Naive thymus-derived CD4-positive, alpha-beta T cell (primary cell): ENCODE measurements at regions not wholly inside any gene's neighbourhood (a gene's known extent, or its start where the extent isn't known, plus 50 kb on each side); places are given as distances from the start of the nearest gene placed in this dataset.

Experiments
- ATAC-seq: fragments of 150-1000 bp; cut with Tn5 transposase; 2 replicates; pipeline ENCODE4 v1.10.0; 2021; ENCODE audit warnings: mild to moderate bottlenecking, moderate library complexity
- CTCF ChIA-PET: fragments of 350-600 bp; sonication (Branson Sonifier 250); formaldehyde crosslinking; loops from one replicate; lab custom pipeline; 2021; ENCODE audit warnings: antibody characterized with exemption; lab: Charles Lee
- POLR2A ChIA-PET: fragments of 350-600 bp; sonication (Branson Sonifier 250); formaldehyde crosslinking; loops from one replicate; lab custom pipeline; 2021; ENCODE audit warnings: antibody characterized with exemption, inconsistent platforms; lab: Charles Lee
- DNase-seq, 9 donors: peaks; one replicate each; pipeline versions ENCODE4 v3.0.0 to v3.0.0-alpha.2; 2020 to 2022; ENCODE audit warnings: mixed read lengths in 1 of 9
- H3K27ac ChIP-seq: one replicate; pipeline ENCODE4 v1.7.0; 2013; ENCODE audit warnings: mild to moderate bottlenecking, low read depth, low read length, moderate library complexity
- H3K27me3 ChIP-seq, 2 donors: one replicate each; pipeline ENCODE4 v1.7.0; 2013; ENCODE audit warnings: low read length in 2 of 2, mild to moderate bottlenecking in 2 of 2, moderate library complexity in 2 of 2; ENCODE audit not compliant: control insufficient read depth in 2 of 2, insufficient read depth in 2 of 2
- H3K36me3 ChIP-seq, 3 experiments: 1 replicate in 2 of 3; 2 replicates in 1 of 3; pipeline ENCODE4 v1.7.0; 2013; ENCODE audit warnings: low read length in 3 of 3, mild to moderate bottlenecking in 3 of 3, moderate library complexity in 1 of 3; ENCODE audit not compliant: insufficient read depth in 3 of 3, control insufficient read depth in 2 of 3
- H3K4me1 ChIP-seq, 2 donors: one replicate each; pipeline ENCODE4 v1.7.0; 2013; ENCODE audit warnings: low read length in 2 of 2, mild to moderate bottlenecking in 2 of 2, moderate library complexity in 1 of 2; ENCODE audit not compliant: control insufficient read depth in 2 of 2, insufficient read depth in 2 of 2
- H3K4me3 ChIP-seq: 2 replicates; pipeline ENCODE4 v1.7.0; 2013; ENCODE audit warnings: mild to moderate bottlenecking, low read length
- H3K9me3 ChIP-seq, 3 experiments: 1 replicate in 2 of 3; 2 replicates in 1 of 3; pipeline ENCODE4 v1.7.0; 2013; ENCODE audit warnings: low read length in 3 of 3; ENCODE audit not compliant: control insufficient read depth in 2 of 3
- H3K27ac Mint-ChIP-seq, 9 donors: one replicate each; pipeline ENCODE4 v1.8.0; 2020 to 2022; ENCODE audit warnings: mixed read lengths in 9 of 9, mild to moderate bottlenecking in 8 of 9, moderate library complexity in 5 of 9, inconsistent platforms in 2 of 9
- H3K27me3 Mint-ChIP-seq, 5 donors: one replicate each; pipeline ENCODE4 v1.8.0; 2021 to 2022; ENCODE audit warnings: mixed read lengths in 5 of 5, mild to moderate bottlenecking in 1 of 5
- H3K36me3 Mint-ChIP-seq, 5 donors: one replicate each; pipeline ENCODE4 v1.8.0; 2020 to 2022; ENCODE audit warnings: mixed read lengths in 5 of 5, mild to moderate bottlenecking in 3 of 5, inconsistent platforms in 1 of 5
- H3K4me1 Mint-ChIP-seq, 7 donors: one replicate each; pipeline ENCODE4 v1.8.0; 2020 to 2022; ENCODE audit warnings: mixed read lengths in 7 of 7, mild to moderate bottlenecking in 3 of 7, inconsistent platforms in 1 of 7
- H3K4me3 Mint-ChIP-seq, 10 donors: one replicate each; pipeline ENCODE4 v1.8.0; 2020 to 2022; ENCODE audit warnings: mild to moderate bottlenecking in 10 of 10, mixed read lengths in 10 of 10, moderate library complexity in 6 of 10, inconsistent platforms in 2 of 10
- H3K9me3 Mint-ChIP-seq, 11 donors: one replicate each; pipeline ENCODE4 v1.8.0; 2020 to 2022; ENCODE audit warnings: mixed read lengths in 11 of 11, mild to moderate bottlenecking in 4 of 11, inconsistent platforms in 1 of 11, moderate library complexity in 1 of 11
- intact Hi-C, 2 donors: fragments of 100-400 bp; cut with micrococcal nuclease; formaldehyde crosslinking; loops; one replicate each; pipeline ENCODE4 v1.15.1; 2023

GRCh38 chr5:2651116-2651515, 100.4 kb downstream of the IRX2 start:
- no peak for DNase-seq
- Mint-ChIP-seq H3K9me3 (peaks cover 0 to 18% (median 3%) of the 10 kb centered on the region in 11 donors), H3K4me1 (peaks cover 0 to 2% (median 0%) of the 10 kb centered on the region in 7 donors), H3K4me3 (no peak overlapping the region), H3K27ac (no peak overlapping the region), H3K36me3 (peaks cover 0 to 4% (median 0%) of the 10 kb centered on the region in 5 donors), H3K27me3 (peaks cover 0 to 10% (median 0%) of the 10 kb centered on the region in 5 donors)
- ChIA-PET POLR2A (no interaction called here), CTCF (no interaction called here)
- intact Hi-C loops, result no loop called here
- H3K9me3 ChIP-seq, result no peaks in the 10 kb centered on the region
- H3K36me3 ChIP-seq, result no peaks in the 10 kb centered on the region
- no peak for ATAC-seq
- H3K4me3 ChIP-seq, result no peak overlapping the region
- H3K27me3 ChIP-seq, result no peaks in the 10 kb centered on the region
- H3K27ac ChIP-seq, result no peak overlapping the region
- H3K4me1 ChIP-seq, result no peaks in the 10 kb centered on the region

GRCh38 chr5:2642684-2643345, 108.7 kb downstream of the IRX2 start:
- no peak overlapping the region for H3K4me3 Mint-ChIP-seq
- H3K27ac Mint-ChIP-seq, result no peak overlapping the region

GRCh38 chr5:2640717-2641116, 110.8 kb downstream of the IRX2 start:
- H3K36me3 Mint-ChIP-seq, result no peaks in the 10 kb centered on the region
- no peaks in the 10 kb centered on the region for H3K9me3 ChIP-seq
- H3K27ac Mint-ChIP-seq, result no peak overlapping the region
- ATAC-seq (no peak), DNase-seq (no peak)
- no peaks in the 10 kb centered on the region for H3K4me1 ChIP-seq
- H3K27me3 ChIP-seq, result no peaks in the 10 kb centered on the region
- intact Hi-C loops, result no loop called here
- peaks cover 0 to 15% (median 0%) of the 10 kb centered on the region in 5 donors for H3K27me3 Mint-ChIP-seq
- no peaks in the 10 kb centered on the region for H3K4me1 Mint-ChIP-seq
- H3K4me3 Mint-ChIP-seq, result no peak overlapping the region
- ChIA-PET CTCF (no interaction called here), POLR2A (no interaction called here)
- no peak overlapping the region for H3K27ac ChIP-seq
- no peaks in the 10 kb centered on the region for H3K36me3 ChIP-seq
- H3K4me3 ChIP-seq, result no peak overlapping the region
- H3K9me3 Mint-ChIP-seq, result peaks cover 0 to 6% (median 0%) of the 10 kb centered on the region in 11 donors

More at GRCh38 chr5:2642684-2643345, 108.7 kb downstream of the IRX2 start:
- Histone ChIP-seq H3K27me3 (no peaks in the 10 kb centered on the region), H3K4me1 (no peaks in the 10 kb centered on the region), H3K4me3 (no peak overlapping the region), H3K9me3 (no peaks in the 10 kb centered on the region), H3K36me3 (no peaks in the 10 kb centered on the region), H3K27ac (no peak overlapping the region)
- Mint-ChIP-seq H3K36me3 (no peaks in the 10 kb centered on the region), H3K4me1 (no peaks in the 10 kb centered on the region), H3K27me3 (peaks cover 0 to 15% (median 0%) of the 10 kb centered on the region in 5 donors), H3K9me3 (peaks cover 0 to 6% (median 0%) of the 10 kb centered on the region in 11 donors)
- ATAC-seq, result no peak
- POLR2A ChIA-PET, result no interaction called here
- CTCF ChIA-PET, result no interaction called here
- DNase-seq, result no peak
- intact Hi-C loops, result no loop called here

GRCh38 chr5:2639425-2639824, 112.1 kb downstream of the IRX2 start:
- Mint-ChIP-seq H3K4me3 (no peak overlapping the region), H3K9me3 (peaks cover 0 to 6% (median 0%) of the 10 kb centered on the region in 11 donors), H3K4me1 (no peaks in the 10 kb centered on the region), H3K36me3 (no peaks in the 10 kb centered on the region), H3K27me3 (peaks cover 0 to 19% (median 3%) of the 10 kb centered on the region in 5 donors), H3K27ac (no peak overlapping the region)
- H3K27me3 ChIP-seq, result no peaks in the 10 kb centered on the region
- CTCF ChIA-PET, result no interaction called here
- H3K9me3 ChIP-seq, result no peaks in the 10 kb centered on the region
- no peaks in the 10 kb centered on the region for H3K36me3 ChIP-seq
- no peak for ATAC-seq
- no peak for DNase-seq
- no peaks in the 10 kb centered on the region for H3K4me1 ChIP-seq
- no peak overlapping the region for H3K27ac ChIP-seq
- POLR2A ChIA-PET, result no interaction called here
- intact Hi-C loops, result no loop called here
- no peak overlapping the region for H3K4me3 ChIP-seq

- H3K9me3 ChIP-seq, result no peaks in the 10 kb centered on the region
- no peak overlapping the region for H3K27ac ChIP-seq
- H3K36me3 Mint-ChIP-seq, result no peaks in the 10 kb centered on the region
- ChIA-PET CTCF (no interaction called here), POLR2A (no interaction called here)
- H3K36me3 ChIP-seq, result no peaks in the 10 kb centered on the region
- intact Hi-C loops, result no loop called here
- H3K27ac Mint-ChIP-seq, result no peak overlapping the region
- peaks cover 0 to 2% (median 0%) of the 10 kb centered on the region in 11 donors for H3K9me3 Mint-ChIP-seq
- peaks cover 0 to 9% (median 3%) of the 10 kb centered on the region in 5 donors for H3K27me3 Mint-ChIP-seq
- no peaks in the 10 kb centered on the region for H3K4me1 Mint-ChIP-seq
- ATAC-seq (no peak), DNase-seq (no peak)
- no peak overlapping the region for H3K4me3 Mint-ChIP-seq
- H3K4me1 ChIP-seq, result no peaks in the 10 kb centered on the region
- no peaks in the 10 kb centered on the region for H3K27me3 ChIP-seq
- no peak overlapping the region for H3K4me3 ChIP-seq
These were observed 116.9 kb downstream of the IRX2 start for GRCh38 chr5:2634399-2635176.

- no peak for ATAC-seq
- Histone ChIP-seq H3K36me3 (no peaks in the 10 kb centered on the region), H3K27me3 (no peaks in the 10 kb centered on the region), H3K9me3 (no peaks in the 10 kb centered on the region), H3K4me3 (no peak overlapping the region), H3K27ac (no peak overlapping the region), H3K4me1 (no peaks in the 10 kb centered on the region)
- H3K36me3 Mint-ChIP-seq, result no peaks in the 10 kb centered on the region
- POLR2A ChIA-PET, result no interaction called here
- intact Hi-C loops, result no loop called here
- DNase-seq, result no peak
- H3K27ac Mint-ChIP-seq, result no peak overlapping the region
- no peak overlapping the region for H3K4me3 Mint-ChIP-seq
- peaks cover 0 to 2% (median 0%) of the 10 kb centered on the region in 11 donors for H3K9me3 Mint-ChIP-seq
- no peaks in the 10 kb centered on the region for H3K4me1 Mint-ChIP-seq
- H3K27me3 Mint-ChIP-seq, result peaks cover 0 to 7% (median 3%) of the 10 kb centered on the region in 5 donors
- CTCF ChIA-PET, result no interaction called here
These were observed 117.5 kb downstream of the IRX2 start for GRCh38 chr5:2633992-2634391.
